Gastrocnemius medialis (tissue), 4 donors: ENCODE measurements at regions not wholly inside any gene's neighbourhood (a gene's known extent, or its start where the extent isn't known, plus 50 kb on each side); places are given as distances from the start of the nearest gene placed in this dataset.

Source experiments
- ATAC-seq, 2 donors: fragments of 150-250 bp; one replicate each; pipeline ENCODE4 v1.9.1; 2016
- DNase-seq, 2 donors: peaks; one replicate each; pipeline ENCODE4 v3.0.0-alpha.2; 2019
- H3K27ac ChIP-seq, 4 donors: fragments of 200-600 bp; sonication (generic); 1 replicate in 1 of 4; 2 replicates in 3 of 4; pipeline ENCODE4 v1.5.1; 2016 to 2018; ENCODE audit warnings: mild to moderate bottlenecking in 2 of 4, moderate library complexity in 1 of 4
- H3K27me3 ChIP-seq, 3 donors: fragments of 200-600 bp; sonication (generic) in 2 of 3; 1 replicate in 1 of 3; 2 replicates in 2 of 3; pipeline versions ENCODE4 v1.5.1 to v1.6.0; 2016 to 2019; ENCODE audit warnings: mild to moderate bottlenecking in 1 of 3, moderate library complexity in 1 of 3
- H3K36me3 ChIP-seq, 2 donors: fragments of 200-600 bp; sonication (generic) in 1 of 2; one replicate each; pipeline ENCODE4 v1.5.1; 2017 to 2018
- H3K4me1 ChIP-seq, 2 donors: fragments of 200-600 bp; sonication (generic) in 1 of 2; one replicate each; pipeline ENCODE4 v1.5.1; 2016 to 2017; ENCODE audit warnings: mild to moderate bottlenecking in 2 of 2
- H3K4me3 ChIP-seq, 4 donors: fragments of 200-600 bp; sonication (generic) in 3 of 4; 1 replicate in 1 of 4; 2 replicates in 3 of 4; pipeline ENCODE4 v1.5.1; 2016 to 2019; ENCODE audit warnings: mild to moderate bottlenecking in 2 of 4
- H3K9me3 ChIP-seq, 3 donors: fragments of 200-600 bp; sonication (generic) in 2 of 3; 1 replicate in 1 of 3; 2 replicates in 2 of 3; pipeline ENCODE4 v1.5.1; 2016 to 2019
- CTCF ChIP-seq, 5 experiments: fragments of 450-650 bp in 3 of 5; fragments of 200-600 bp in 2 of 5; sonication (generic) in 2 of 5; IDR thresholded peaks in 4 of 5; conservative IDR thresholded peaks in 1 of 5; 1 replicate in 4 of 5; 2 replicates in 1 of 5; pipeline ENCODE4 v1.5.1; 2016 to 2019; ENCODE audit warnings: antibody characterized with exemption in 5 of 5, mild to moderate bottlenecking in 3 of 5, moderate library complexity in 3 of 5
- POLR2A ChIP-seq, 2 donors: fragments of 450-650 bp; IDR thresholded peaks; one replicate each; pipeline ENCODE4 v1.6.1; 2017; ENCODE audit warnings: antibody characterized with exemption in 2 of 2, mild to moderate bottlenecking in 2 of 2, moderate library complexity in 2 of 2
- in situ Hi-C, 4 donors: fragments of 200-750 bp; cut with MboI; loops; one replicate each; pipeline versions ENCODE4 v1.15.0 to v1.8.0; 2017; ENCODE audit warnings: low sequenced_read_pairs in 4 of 4
- intact Hi-C: fragments of 100-400 bp; cut with DNase I; formaldehyde crosslinking; loops from one replicate; pipeline ENCODE4 v1.15.1; 2023; ENCODE audit warnings: low total_unique reads

- no peak for DNase-seq
- Histone ChIP-seq H3K36me3 (no peaks in the 10 kb centered on the region), H3K4me1 (no peaks in the 10 kb centered on the region), H3K9me3 (no peaks in the 10 kb centered on the region), H3K4me3 (no peak overlapping the region), H3K27me3 (no peaks in the 10 kb centered on the region), H3K27ac (no peak overlapping the region)
- ATAC-seq, result no peak
- in situ Hi-C loops, result loop anchor here in 3 of 4 donors (25.0 kb wide), 2 partner anchors 355 to 655 kb away; partner anchors contain the start of gene MYCN (in 1 of the 3)
- intact Hi-C loops, result no loop called here
- TF ChIP-seq CTCF (IDR thresholded peaks at IDR 0.05 in 4 of 5, conservative IDR thresholded peaks at IDR 0.05 in 1 of 5), result no peak
- no peak for TF ChIP-seq POLR2A (IDR thresholded peaks at IDR 0.05)
Observed at GRCh38 chr2:16291731-16292550, 351.6 kb downstream of the MYCN start.

- ATAC-seq, result no peak
- no peaks in the 10 kb centered on the region for H3K9me3 ChIP-seq
- in situ Hi-C loops, result loop anchor here in 3 of 4 donors (25.0 kb wide), 2 partner anchors 354 to 654 kb away; partner anchors contain the start of gene MYCN (in 1 of the 3)
- H3K4me3 ChIP-seq, result no peak overlapping the region
- H3K4me1 ChIP-seq, result no peaks in the 10 kb centered on the region
- DNase-seq, result no peak
- no peaks in the 10 kb centered on the region for H3K27me3 ChIP-seq
- intact Hi-C loops, result no loop called here
- H3K27ac ChIP-seq, result no peak overlapping the region
- H3K36me3 ChIP-seq, result no peaks in the 10 kb centered on the region
- TF ChIP-seq POLR2A (IDR thresholded peaks at IDR 0.05) (no peak), CTCF (IDR thresholded peaks at IDR 0.05 in 4 of 5, conservative IDR thresholded peaks at IDR 0.05 in 1 of 5) (no peak)
Observed at GRCh38 chr2:16291226-16291625, 350.9 kb downstream of the MYCN start.

- DNase-seq, result no peak
- ATAC-seq, result no peak
- Histone ChIP-seq H3K4me3 (no peak overlapping the region), H3K27ac (no peak overlapping the region), H3K4me1 (no peaks in the 10 kb centered on the region), H3K27me3 (no peaks in the 10 kb centered on the region), H3K9me3 (no peaks in the 10 kb centered on the region), H3K36me3 (no peaks in the 10 kb centered on the region)
- in situ Hi-C loops (loop anchor here in 3 of 4 donors (25.0 kb wide), 2 partner anchors 353 to 653 kb away; partner anchors contain the start of gene MYCN (in 1 of the 3)), intact Hi-C loops (no loop called here)
- TF ChIP-seq POLR2A (IDR thresholded peaks at IDR 0.05) (no peak), CTCF (IDR thresholded peaks at IDR 0.05 in 4 of 5, conservative IDR thresholded peaks at IDR 0.05 in 1 of 5) (no peak)
Observed at GRCh38 chr2:16290311-16291020, 350.1 kb downstream of the MYCN start.

- ATAC-seq (no peak), DNase-seq (no peak)
- Histone ChIP-seq H3K36me3 (no peaks in the 10 kb centered on the region), H3K27ac (no peak overlapping the region), H3K9me3 (no peaks in the 10 kb centered on the region), H3K27me3 (no peaks in the 10 kb centered on the region), H3K4me3 (no peak overlapping the region), H3K4me1 (no peaks in the 10 kb centered on the region)
- TF ChIP-seq CTCF (IDR thresholded peaks at IDR 0.05 in 4 of 5, conservative IDR thresholded peaks at IDR 0.05 in 1 of 5), result no peak
- no peak for TF ChIP-seq POLR2A (IDR thresholded peaks at IDR 0.05)
- intact Hi-C loops, result no loop called here
- in situ Hi-C loops, result loop anchor here (10.0 to 25.0 kb wide), 4 partner anchors 351 to 654 kb away; partner anchors contain the start of gene MYCN (in 1 of the 4)
Observed at GRCh38 chr2:16288371-16289112, 348.2 kb downstream of the MYCN start.
